Subcutaneous abdominal adipose tissue (tissue), 5 donors: ENCODE measurements at regions not wholly inside any gene's neighbourhood (a gene's known extent, or its start where the extent isn't known, plus 50 kb on each side); places are given as distances from the start of the nearest gene placed in this dataset.
"Not testable (repeated sequence)": the region's sequence is repeated elsewhere in the genome, so short reads cannot be mapped to it uniquely, and the experiment has no call there.

ENCODE experiments used
- H3K27ac ChIP-seq: one replicate; pipeline ENCODE4 v1.7.0; 2013; ENCODE audit warnings: low read depth, mild to moderate bottlenecking, inconsistent platforms, low read length, moderate library complexity
- H3K27me3 ChIP-seq, 5 donors: one replicate each; pipeline ENCODE4 v1.7.0; 2013; ENCODE audit warnings: low read length in 5 of 5, inconsistent platforms in 1 of 5; ENCODE audit not compliant: control insufficient read depth in 5 of 5, insufficient read depth in 4 of 5
- H3K36me3 ChIP-seq, 5 donors: one replicate each; pipeline ENCODE4 v1.7.0; 2013; ENCODE audit warnings: low read length in 5 of 5; ENCODE audit not compliant: control insufficient read depth in 5 of 5, insufficient read depth in 5 of 5
- H3K4me1 ChIP-seq, 5 donors: one replicate each; pipeline ENCODE4 v1.7.0; 2013; ENCODE audit warnings: low read length in 5 of 5, mild to moderate bottlenecking in 3 of 5, moderate library complexity in 1 of 5; ENCODE audit not compliant: control insufficient read depth in 5 of 5, insufficient read depth in 5 of 5
- H3K4me3 ChIP-seq, 5 donors: one replicate each; pipeline ENCODE4 v1.7.0; 2013; ENCODE audit warnings: low read length in 5 of 5, low read depth in 1 of 5
- H3K9ac ChIP-seq, 5 donors: one replicate each; pipeline ENCODE4 v1.7.0; 2013; ENCODE audit warnings: low read length in 5 of 5, mild to moderate bottlenecking in 4 of 5, moderate library complexity in 3 of 5
- H3K9me3 ChIP-seq, 5 donors: one replicate each; pipeline ENCODE4 v1.7.0; 2013; ENCODE audit warnings: low read length in 5 of 5; ENCODE audit not compliant: control insufficient read depth in 5 of 5
- donor health status: healthy.
- donor health status: healthy.
- donor health status: healthy.
- donor health status: healthy.
- donor health status: healthy.

DNA sequence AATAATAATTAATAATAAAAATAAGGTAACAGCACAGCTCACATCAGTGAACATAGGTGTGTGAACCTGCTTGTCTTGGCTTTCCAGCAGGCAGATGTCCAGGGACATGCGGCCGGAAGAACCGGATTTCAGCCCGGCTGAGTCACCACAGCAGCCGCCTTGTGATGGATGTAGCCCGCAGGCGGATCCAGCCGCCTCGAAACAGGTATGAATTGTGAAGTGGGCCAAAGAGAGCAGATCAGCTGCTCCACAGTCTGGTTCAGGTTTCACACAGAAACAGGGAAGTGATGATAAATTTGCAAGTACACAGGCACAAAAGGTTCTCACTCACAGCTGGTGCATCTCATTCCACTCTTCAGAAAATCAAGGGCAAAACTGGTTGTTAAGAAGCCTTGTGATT is 55.1 kb downstream of the ID4 start:
- Histone ChIP-seq H3K4me1 (peaks cover 2 to 10% (median 7%) of the 10 kb centered on the region in 5 donors), H3K9me3 (no peaks in the 10 kb centered on the region), H3K9ac (no peak overlapping the region), H3K4me3 (no peak overlapping the region), H3K27me3 (no peaks in the 10 kb centered on the region), H3K27ac (no peak overlapping the region), H3K36me3 (no peaks in the 10 kb centered on the region)

DNA sequence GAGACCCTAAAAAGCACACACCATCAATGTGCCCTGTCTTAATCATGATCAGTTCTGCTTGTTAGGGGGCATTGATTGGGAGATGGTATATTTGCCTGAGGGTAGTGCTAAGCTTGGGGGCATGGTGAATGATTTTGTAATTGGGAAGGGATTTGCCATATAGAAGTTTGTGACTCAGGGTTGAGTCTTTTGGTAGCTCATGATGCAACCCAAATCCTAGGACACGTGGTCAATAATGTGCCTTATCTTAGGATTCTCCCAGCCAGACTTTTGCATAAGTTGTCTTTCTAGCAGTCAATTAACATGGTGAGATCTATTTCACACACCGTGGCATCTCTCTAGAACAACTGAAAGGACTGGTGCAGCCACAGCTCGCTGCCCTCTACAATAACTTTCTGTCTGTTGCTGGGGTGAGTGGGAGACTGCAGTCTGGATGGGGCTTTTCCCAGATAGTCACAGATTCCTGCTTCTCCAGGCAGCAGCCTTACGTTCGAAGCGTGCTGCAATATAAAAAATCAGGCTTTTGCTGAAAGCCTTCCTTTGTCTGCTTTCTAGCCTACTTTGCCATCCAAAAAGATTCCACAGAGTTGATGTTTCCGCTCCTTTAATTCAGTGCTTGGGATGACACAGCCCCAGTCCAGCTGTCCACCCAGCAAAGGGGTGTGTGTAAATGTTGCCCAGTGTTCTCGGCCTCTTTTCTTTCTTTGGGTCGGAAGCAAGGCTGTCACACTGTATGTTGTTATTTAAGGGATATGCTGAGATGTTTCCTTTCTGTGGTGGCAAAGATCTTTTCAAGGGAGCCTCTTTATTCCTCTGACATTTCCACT is 58.9 kb downstream of the ID4 start:
- H3K36me3 ChIP-seq = no peaks in the 10 kb centered on the region
- no peak overlapping the region for H3K27ac ChIP-seq
- H3K4me3 ChIP-seq = peak overlapping the region in 1 of 5 donors; percentile 1
- no peak overlapping the region for H3K9ac ChIP-seq
- no peaks in the 10 kb centered on the region for H3K27me3 ChIP-seq
- H3K9me3 ChIP-seq = no peaks in the 10 kb centered on the region
- H3K4me1 ChIP-seq = peaks cover 2 to 14% (median 10%) of the 10 kb centered on the region in 5 donors

DNA sequence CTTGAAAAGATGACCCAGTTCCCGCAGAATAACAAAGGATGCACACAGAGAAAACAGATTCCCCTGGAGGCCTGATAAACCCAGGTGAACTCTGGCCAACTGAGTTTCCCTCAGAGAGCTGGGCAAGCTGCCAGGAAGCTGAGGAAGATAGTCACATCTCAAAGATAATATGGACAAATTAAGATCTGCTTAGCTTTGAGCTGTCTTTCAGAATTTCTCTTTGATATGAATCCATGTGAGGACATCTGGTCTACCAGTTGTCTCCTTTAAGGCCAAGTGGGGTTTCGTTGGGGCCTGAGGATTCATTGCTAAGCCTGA is 59.5 kb downstream of the ID4 start:
- Histone ChIP-seq H3K9me3 (no peaks in the 10 kb centered on the region), H3K4me3 (no peak overlapping the region), H3K4me1 (peaks cover 2 to 14% (median 10%) of the 10 kb centered on the region in 5 donors), H3K9ac (no peak overlapping the region), H3K27me3 (no peaks in the 10 kb centered on the region), H3K27ac (no peak overlapping the region), H3K36me3 (no peaks in the 10 kb centered on the region)

GRCh38 chr6:19898141-19898740 is 61.1 kb downstream of the ID4 start:
- H3K27me3 ChIP-seq = no peaks in the 10 kb centered on the region
- H3K27ac ChIP-seq = no peak overlapping the region
- H3K4me3 ChIP-seq = no peak overlapping the region

DNA sequence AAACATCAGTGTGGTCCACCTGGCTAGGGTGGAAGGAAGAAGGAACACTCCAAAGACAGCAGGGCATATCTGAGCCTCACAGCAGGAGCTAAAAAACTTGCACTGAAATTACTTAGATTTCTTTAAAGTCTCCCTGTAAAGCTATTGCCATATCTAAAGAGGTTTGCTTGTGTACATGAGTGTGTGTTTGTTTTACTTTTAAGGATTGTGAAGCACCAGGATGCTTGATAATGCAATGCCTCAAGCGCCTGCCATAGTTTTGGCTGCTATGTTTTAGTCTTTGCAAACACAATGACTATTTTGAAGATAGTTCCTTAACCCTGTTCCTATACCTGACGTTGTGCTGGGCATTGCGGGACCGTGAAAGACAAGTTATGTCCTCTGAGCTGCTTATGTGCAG is 65.0 kb downstream of the ID4 start:
- no peak overlapping the region for H3K4me3 ChIP-seq
- no peaks in the 10 kb centered on the region for H3K36me3 ChIP-seq
- H3K9ac ChIP-seq = no peak overlapping the region
- no peaks in the 10 kb centered on the region for H3K9me3 ChIP-seq
- peaks cover 0 to 23% (median 3%) of the 10 kb centered on the region in 5 donors for H3K4me1 ChIP-seq
- H3K27ac ChIP-seq = no peak overlapping the region
- H3K27me3 ChIP-seq = no peaks in the 10 kb centered on the region

More at GRCh38 chr6:19898141-19898740, 61.1 kb downstream of the ID4 start:
- Histone ChIP-seq H3K4me1 (peaks cover 2 to 14% (median 10%) of the 10 kb centered on the region in 5 donors), H3K9ac (no peak overlapping the region), H3K9me3 (no peaks in the 10 kb centered on the region), H3K36me3 (no peaks in the 10 kb centered on the region)

DNA sequence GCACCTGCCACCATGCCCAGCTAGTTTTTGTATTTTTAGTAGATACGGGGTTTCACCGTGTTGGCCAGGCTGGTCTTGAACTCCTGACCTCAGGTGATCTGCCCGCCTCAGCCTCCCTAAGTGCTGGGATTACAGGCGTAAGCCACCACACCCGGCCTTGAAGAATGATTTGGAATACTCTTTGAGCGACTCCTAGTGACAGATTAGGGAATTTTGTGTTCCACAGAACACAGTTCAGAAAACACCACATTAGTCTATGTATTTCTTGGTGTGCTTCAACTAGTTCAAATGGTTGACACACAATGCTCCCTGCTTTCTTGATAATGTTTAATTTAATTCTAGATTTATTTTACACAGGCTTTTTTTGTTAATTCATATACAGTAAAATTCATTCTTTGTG is 67.2 kb downstream of the ID4 start:
- H3K36me3 ChIP-seq, H3K27ac ChIP-seq, H3K27me3 ChIP-seq, H3K4me3 ChIP-seq, H3K9ac ChIP-seq, H3K9me3 ChIP-seq: not testable (repeated sequence)
- H3K4me1 ChIP-seq = peaks cover 0 to 23% (median 3%) of the 10 kb centered on the region in 5 donors

GRCh38 chr6:19905584-19905983 is 68.4 kb downstream of the ID4 start:
- Histone ChIP-seq H3K9ac (no peak overlapping the region), H3K4me3 (no peak overlapping the region), H3K36me3 (no peaks in the 10 kb centered on the region), H3K9me3 (no peaks in the 10 kb centered on the region), H3K27ac (peak overlapping the region; percentile 34), H3K27me3 (no peaks in the 10 kb centered on the region), H3K4me1 (peaks cover 0 to 20% (median 3%) of the 10 kb centered on the region in 5 donors)

DNA sequence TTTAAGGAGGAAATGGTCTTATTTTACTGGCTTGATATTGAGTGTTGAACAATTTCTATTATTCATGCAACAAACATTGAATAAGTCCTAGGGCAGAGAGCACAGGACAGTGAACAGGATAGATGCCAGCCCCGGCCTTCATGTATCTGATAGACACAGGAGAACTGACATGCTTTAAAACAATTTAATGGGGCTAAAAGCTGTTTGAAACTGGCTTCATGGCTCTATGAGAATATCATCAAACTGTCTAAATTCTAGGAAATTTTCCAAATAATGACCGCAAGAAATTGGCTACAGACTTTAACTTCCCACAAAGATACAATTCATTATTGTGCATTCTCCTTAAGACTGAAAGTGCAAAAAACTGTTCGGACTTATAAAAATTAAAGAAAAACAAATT is 69.0 kb downstream of the ID4 start:
- Histone ChIP-seq H3K36me3 (no peaks in the 10 kb centered on the region), H3K4me1 (peaks cover 0 to 20% (median 3%) of the 10 kb centered on the region in 5 donors), H3K9ac (no peak overlapping the region), H3K4me3 (no peak overlapping the region), H3K9me3 (no peaks in the 10 kb centered on the region), H3K27me3 (no peaks in the 10 kb centered on the region), H3K27ac (peak overlapping the region; percentile 34)

GRCh38 chr6:19911223-19911622 is 74.1 kb downstream of the ID4 start:
- no peak overlapping the region for H3K4me3 ChIP-seq
- no peak overlapping the region for H3K27ac ChIP-seq
- no peak overlapping the region for H3K9ac ChIP-seq
- H3K27me3 ChIP-seq = no peaks in the 10 kb centered on the region
- peaks cover 0 to 4% (median 2%) of the 10 kb centered on the region in 5 donors for H3K9me3 ChIP-seq
- H3K4me1 ChIP-seq = peaks cover 0 to 7% (median under 1%) of the 10 kb centered on the region in 5 donors
- no peaks in the 10 kb centered on the region for H3K36me3 ChIP-seq

DNA sequence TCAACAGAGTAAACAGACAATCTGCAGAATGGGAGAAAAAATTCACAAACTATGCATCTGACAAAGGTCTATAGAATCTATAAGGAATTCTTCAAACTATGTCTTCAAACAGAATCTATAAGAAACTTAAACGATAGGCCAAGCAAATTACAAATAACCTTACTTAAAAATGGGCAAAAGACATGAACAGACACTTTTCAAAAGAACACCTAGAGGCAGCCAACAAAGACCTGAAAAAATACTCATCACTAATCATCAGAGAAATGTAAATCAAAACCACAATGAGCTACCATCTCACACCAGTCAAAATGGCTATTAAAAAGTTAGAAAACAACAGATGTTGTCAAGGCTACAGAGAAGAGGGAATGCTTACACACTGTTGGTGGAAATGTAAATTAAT is 81.3 kb downstream of the ID4 start:
- Histone ChIP-seq H3K4me1 (no peaks in the 10 kb centered on the region), H3K4me3 (no peak overlapping the region), H3K9me3 (peaks cover 3 to 12% (median 7%) of the 10 kb centered on the region in 5 donors), H3K27ac (no peak overlapping the region), H3K36me3 (no peaks in the 10 kb centered on the region), H3K9ac (no peak overlapping the region), H3K27me3 (no peaks in the 10 kb centered on the region)
